HG03060 (cell line): ENCODE measurements at regions not wholly inside any gene's neighbourhood (a gene's known extent, or its start where the extent isn't known, plus 50 kb on each side); places are given as distances from the start of the nearest gene placed in this dataset.
"Not testable (repeated sequence)": the region's sequence is repeated elsewhere in the genome, so short reads cannot be mapped to it uniquely, and the experiment has no call there.

Source experiments
- ATAC-seq: cut with Tn5 transposase; IDR thresholded peaks from one replicate; pipeline ENCODE4 v1.9.1; 2021; ENCODE audit warnings: low read depth, moderate number of reproducible peaks; ENCODE audit not compliant: unreplicated experiment

- ATAC-seq: no peak
Observed at GRCh38 chr13:30072818-30073186, 222.4 kb upstream of the UBL3 start.

GRCh38 chr13:30071969-30072817 lies 221.8 kb upstream of the UBL3 start:
- ATAC-seq: no peak

- ATAC-seq: no peak
Observed at GRCh38 chr13:30065181-30065580, 214.8 kb upstream of the UBL3 start.

GRCh38 chr13:30063892-30064291 lies 213.5 kb upstream of the UBL3 start:
- ATAC-seq: no peak

DNA sequence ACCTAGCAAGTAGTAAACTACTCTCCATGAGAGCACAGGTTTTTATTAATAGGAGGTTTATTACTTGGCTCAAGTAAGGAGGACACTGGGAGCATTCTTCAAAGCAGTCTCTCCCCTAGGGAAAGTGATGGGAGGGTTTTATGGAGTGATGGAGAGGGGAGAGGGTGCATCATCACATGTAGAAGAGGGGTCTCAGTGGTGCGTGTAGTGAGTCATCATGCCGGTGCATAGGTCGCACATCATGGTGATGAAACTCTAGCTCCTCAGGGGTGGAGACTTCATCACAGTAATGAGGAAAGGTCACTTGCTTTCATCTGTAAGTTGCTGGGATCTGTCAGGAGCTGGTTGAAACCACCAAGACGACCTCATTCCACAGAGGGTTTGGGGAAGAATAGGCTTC lies 210.8 kb upstream of the UBL3 start:
- ATAC-seq: no peak

DNA sequence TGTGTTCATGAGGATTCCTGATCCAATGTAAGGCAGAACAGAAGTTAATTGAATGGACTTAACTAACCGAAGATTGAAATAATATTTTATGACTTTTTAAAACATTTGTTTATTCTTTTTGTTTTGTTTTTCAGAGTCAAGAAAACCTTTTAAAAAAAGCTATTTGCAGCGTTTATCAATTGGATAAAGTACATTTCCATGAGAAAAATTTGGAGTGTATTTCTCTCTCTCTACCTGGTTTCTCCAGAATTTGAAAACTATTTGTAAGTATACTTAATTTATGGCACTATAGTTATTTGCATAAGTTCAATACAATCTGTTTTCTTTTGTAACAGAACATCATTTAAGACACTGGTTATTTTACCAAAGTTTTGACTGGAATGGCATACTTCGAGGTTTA lies 208.0 kb upstream of the UBL3 start:
- ATAC-seq: no peak

DNA sequence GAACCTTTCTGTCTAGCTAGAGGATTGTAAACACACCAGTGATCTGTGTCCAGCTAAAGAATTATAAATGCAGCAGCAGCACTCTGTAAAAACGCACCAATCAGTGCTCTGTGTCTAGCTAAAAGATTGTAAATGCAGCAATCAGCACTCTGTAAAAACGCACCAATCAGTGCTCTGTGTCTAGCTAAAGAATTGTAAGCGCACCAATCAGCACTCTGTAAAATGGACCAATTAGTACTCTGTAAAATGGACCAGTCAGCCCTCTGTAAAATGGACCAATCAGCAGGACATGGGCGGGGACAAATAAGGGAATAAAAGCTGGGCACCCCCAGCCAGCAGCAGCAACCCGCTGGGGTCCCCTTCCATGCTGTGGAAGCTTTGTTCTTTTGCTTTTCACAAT lies 204.1 kb upstream of the UBL3 start:
- ATAC-seq: not testable (repeated sequence)

DNA sequence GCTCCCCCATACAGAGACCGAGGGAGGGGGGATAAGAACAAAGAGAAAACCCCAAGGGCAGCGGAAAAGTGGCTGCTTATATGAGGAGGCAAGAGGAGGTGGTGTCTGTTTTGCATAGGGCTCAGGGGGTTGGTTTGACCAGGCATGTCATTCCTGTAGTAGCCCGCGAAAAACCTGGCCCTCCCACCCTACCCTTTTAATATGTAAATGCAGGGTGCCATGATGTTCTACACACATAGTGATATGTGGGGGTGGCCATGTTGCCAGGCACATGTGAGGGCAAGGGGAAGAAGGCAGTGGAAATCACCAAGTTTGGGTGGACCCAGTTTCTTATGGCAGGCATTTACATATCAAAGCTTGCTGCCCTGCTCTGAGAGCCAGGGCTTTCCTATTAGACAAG lies 203.5 kb upstream of the UBL3 start:
- ATAC-seq: no peak

DNA sequence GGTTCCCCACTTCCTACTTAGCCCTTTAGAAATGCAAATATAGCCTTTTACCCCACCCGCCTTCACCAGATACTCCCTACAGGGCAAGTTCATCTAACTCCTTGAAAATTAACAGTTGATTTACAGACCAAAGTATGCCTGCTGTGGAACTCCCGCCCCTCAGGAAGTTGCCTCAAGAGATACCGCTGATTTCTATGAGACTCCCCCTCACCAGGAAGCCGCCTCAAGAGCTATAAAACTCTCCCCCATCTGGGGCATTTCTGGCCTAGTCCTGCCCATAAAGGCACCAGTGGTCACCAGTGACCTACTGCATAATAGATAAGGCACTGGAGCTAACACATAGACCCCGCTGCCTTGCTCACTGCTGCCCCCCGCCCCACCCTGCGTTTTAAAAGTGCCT lies 201.7 kb upstream of the UBL3 start:
- no peak for ATAC-seq

GRCh38 chr13:30051531-30052060 lies 201.2 kb upstream of the UBL3 start:
- no peak for ATAC-seq

- ATAC-seq: no peak
Observed at GRCh38 chr13:30049692-30050091, 199.3 kb upstream of the UBL3 start.

DNA sequence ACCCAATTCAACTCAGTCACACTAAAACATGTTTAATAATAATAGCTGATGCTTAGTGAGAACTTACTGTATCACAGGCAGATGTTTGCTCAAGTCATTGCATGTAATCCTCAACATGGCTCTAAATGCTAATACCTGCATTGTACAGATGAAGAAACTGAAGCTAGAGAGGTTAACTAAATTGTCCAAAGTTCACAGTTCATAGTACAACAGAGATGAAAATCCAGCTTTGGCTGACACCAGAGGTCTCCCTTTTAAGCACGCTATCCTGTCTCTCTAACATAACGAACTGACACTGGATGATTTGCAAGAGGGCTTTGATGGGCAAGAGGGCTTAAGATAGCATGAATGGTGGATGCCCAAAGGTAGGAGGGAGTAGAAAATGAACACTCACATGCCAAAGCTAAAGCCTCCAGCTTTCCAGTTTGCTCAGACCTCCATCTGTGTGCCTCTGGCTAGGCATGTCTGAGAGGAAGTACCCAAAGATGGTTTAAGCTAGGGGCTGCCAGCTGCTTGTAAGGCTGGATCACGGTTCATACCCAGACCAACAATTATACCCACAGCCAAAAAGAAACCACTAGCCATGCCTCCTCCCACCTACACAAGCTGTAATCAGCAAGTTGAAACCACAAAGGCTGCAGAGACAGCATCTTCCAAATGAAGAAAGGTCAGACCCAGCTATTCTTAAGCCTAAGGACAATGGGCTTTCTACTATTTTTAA lies 196.9 kb upstream of the UBL3 start:
- no peak for ATAC-seq

- no peak for ATAC-seq
Observed at GRCh38 chr13:30045916-30046704, 195.7 kb upstream of the UBL3 start.

DNA sequence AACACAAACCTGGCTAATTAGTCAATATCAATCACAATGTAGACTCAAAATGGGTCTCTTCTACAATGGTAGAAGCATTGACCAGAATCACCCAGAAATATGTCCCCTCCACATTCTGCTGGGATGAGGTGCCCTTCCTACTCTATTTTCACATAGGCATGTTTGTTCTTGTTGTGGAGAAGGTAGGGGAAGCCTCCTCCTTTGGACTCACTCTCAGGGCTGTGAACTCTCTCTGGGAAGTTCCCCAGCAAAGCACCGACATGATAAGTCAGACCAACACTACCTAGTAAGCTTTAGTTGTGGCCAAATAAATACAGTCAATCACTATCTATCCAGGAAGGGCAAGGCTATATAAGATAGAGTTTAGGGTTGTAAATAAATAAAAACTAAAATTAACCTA lies 194.5 kb upstream of the UBL3 start:
- no peak for ATAC-seq

DNA sequence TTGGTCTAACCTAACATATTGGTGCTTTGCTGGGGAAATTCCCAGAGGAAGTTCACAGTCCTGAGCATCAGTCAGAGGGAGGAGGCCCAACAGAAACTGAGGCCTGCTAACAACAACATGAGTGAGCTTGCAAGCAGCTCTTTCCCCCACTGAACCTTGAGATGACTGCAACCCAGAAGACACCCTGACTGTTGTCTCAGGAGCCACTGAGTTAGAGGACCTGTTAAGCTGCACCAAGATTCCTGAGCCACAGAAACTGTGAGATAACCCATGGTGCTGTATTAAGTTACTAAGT lies 193.2 kb upstream of the UBL3 start:
- no peak for ATAC-seq

- ATAC-seq: no peak
Observed at GRCh38 chr13:30042891-30043630, 192.6 kb upstream of the UBL3 start.

DNA sequence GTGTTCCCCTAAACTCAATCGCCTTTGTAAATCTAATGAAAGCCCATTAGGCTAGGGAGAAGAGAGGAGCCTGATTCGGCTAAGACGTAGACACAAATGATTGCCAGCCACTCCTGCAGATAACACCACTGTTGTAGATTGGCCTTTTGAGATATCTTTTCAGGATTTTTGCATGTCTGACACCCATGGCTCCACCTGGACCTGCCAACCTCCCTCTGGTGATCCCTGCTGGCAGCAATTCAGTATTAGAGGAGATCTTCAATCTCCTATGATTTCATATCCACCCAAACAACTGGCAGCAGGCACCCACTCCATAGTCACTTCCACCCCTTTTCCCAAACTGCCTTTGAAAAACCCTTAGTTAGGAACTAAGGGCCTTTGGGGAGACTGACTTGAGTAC lies 191.9 kb upstream of the UBL3 start:
- no peak for ATAC-seq

GRCh38 chr13:30039511-30039911 lies 189.1 kb upstream of the UBL3 start:
- no peak for ATAC-seq

DNA sequence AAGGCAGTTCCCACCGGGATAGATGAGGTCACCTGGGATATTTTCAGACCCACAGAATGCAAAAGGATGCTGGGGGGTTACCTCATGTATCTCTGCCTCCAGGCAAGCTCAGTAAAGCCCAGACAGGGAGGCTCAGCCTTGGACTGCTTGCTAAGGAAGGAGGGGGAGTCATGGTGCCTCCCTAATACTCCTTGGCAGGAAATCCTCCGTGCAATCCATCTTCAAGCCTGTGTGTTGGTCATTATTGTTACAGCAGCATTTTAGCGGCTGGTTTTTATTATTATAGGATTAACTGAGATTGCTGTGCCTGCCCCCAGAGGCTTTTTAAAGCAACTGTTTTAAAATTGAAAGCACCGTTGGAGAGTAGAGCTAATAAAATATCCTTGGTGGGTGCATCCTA lies 188.5 kb upstream of the UBL3 start:
- no peak for ATAC-seq

DNA sequence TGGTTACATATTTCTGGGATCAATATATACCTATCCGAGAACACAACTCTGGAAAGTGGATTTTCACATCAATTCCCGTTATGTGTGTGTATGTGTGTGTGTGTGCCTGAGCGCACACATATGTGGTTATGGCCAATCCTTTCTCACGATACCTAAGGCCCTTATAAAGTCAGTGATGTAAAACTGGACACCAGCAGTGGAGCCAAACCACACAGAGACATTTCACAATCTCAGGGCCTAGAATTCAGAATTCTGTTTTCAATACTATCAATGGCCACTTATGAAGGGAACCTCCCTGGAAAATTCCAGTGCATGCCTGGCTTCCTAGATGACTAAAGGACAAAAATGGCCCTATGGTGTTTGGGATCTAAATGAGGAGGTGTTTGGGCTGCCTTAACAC lies 187.3 kb upstream of the UBL3 start:
- ATAC-seq: no peak

DNA sequence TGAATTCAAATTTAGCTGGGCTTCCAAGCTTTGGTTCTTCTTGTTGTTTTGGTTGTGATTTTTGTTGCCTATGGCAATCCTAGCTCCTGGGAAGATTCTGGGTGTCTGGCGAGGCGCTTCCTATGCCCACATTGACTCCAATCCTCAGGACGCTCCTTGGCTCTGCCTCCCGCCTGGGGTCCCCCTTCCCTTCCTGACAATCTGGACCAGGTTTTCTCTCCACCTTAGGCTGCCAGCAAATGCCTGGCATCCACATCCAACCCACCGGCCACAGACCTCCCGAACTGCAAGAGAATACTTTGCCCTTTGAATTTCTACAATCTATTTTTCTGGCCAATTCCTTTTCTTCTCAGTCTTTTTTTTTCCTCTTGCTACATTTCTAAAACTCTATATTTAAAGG lies 186.9 kb upstream of the UBL3 start:
- ATAC-seq: no peak
